Coronary artery (tissue), 2 donors: ENCODE measurements at regions not wholly inside any gene's neighbourhood (a gene's known extent, or its start where the extent isn't known, plus 50 kb on each side); places are given as distances from the start of the nearest gene placed in this dataset.
"Not testable (repeated sequence)": the region's sequence is repeated elsewhere in the genome, so short reads cannot be mapped to it uniquely, and the experiment has no call there.

Source experiments
- DNase-seq: peaks from one replicate; pipeline ENCODE4 v3.0.0-alpha.2; 2017; ENCODE audit warnings: low spot score
- H3K27ac ChIP-seq, 2 donors: fragments of 200-600 bp; sonication (generic); one replicate each; pipeline ENCODE4 v1.5.1; 2016 to 2019
- H3K4me3 ChIP-seq: fragments of 200-600 bp; sonication (generic); 2 replicates; pipeline ENCODE4 v1.5.1; 2016; ENCODE audit warnings: mild to moderate bottlenecking, moderate library complexity
- TF ChIP-seq, protein P1 (sequence below): fragments of 200-600 bp; sonication (generic); IDR thresholded peaks from one replicate; pipeline ENCODE4 v1.5.1; 2019; ENCODE audit warnings: antibody characterized with exemption

DNA sequence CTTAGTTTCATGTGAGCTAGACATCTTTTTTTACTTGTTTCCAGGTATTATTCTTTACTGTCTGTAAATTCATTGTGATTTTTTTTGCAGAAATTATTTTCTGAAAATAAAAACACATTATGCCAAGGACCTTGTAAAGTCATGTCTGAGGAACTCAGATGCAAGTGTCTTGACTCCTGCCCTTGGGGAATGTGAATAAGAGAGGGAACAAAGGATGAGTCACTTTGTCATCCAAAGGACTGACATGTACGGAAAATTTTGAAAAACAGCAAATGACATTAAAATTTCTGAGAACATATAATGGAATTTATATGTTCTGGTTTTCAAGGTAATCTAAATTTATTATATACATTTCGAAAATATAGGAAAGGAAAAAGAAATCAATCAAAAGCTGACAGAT lies 660.4 kb downstream of the CD109 start:
- DNase-seq = no peak
- no peak overlapping the region for H3K27ac ChIP-seq

DNA sequence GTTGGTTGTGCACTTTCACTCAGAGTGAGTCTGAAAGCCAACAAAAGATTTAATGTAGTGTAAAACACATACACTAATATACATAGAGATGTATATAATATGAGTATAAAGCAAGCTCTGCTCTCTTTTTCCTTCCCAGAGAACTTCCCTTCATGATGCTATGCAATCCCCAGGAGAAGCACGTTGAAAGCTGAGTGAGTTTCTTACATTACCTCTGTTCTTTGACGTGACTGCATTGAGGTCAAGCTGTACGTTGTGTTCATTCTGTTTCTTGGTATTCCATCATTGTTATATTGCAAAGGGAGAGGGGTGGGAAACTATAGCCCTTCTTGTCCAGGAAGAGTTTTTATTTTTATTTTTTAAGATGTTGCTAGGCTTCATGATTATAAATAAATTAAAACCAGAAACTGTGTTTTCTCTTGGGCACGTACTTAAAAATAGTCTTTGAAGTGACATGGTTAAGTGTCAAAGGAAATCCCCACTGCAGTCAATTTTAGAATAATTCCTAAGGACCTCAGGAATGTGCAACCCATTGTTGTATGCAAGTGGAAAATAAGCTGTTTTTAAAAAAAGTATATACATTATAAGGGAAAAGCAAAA lies 651.0 kb downstream of the CD109 start:
- TF ChIP-seq, protein P1, sequence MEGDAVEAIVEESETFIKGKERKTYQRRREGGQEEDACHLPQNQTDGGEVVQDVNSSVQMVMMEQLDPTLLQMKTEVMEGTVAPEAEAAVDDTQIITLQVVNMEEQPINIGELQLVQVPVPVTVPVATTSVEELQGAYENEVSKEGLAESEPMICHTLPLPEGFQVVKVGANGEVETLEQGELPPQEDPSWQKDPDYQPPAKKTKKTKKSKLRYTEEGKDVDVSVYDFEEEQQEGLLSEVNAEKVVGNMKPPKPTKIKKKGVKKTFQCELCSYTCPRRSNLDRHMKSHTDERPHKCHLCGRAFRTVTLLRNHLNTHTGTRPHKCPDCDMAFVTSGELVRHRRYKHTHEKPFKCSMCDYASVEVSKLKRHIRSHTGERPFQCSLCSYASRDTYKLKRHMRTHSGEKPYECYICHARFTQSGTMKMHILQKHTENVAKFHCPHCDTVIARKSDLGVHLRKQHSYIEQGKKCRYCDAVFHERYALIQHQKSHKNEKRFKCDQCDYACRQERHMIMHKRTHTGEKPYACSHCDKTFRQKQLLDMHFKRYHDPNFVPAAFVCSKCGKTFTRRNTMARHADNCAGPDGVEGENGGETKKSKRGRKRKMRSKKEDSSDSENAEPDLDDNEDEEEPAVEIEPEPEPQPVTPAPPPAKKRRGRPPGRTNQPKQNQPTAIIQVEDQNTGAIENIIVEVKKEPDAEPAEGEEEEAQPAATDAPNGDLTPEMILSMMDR = no peak
- Histone ChIP-seq H3K27ac (no peak overlapping the region), H3K4me3 (no peak overlapping the region)
- DNase-seq = no peak

More for the DNA sequence above, 660.4 kb downstream of the CD109 start:
- TF ChIP-seq, protein P1 = no peak
- H3K4me3 ChIP-seq = no peak overlapping the region

DNA sequence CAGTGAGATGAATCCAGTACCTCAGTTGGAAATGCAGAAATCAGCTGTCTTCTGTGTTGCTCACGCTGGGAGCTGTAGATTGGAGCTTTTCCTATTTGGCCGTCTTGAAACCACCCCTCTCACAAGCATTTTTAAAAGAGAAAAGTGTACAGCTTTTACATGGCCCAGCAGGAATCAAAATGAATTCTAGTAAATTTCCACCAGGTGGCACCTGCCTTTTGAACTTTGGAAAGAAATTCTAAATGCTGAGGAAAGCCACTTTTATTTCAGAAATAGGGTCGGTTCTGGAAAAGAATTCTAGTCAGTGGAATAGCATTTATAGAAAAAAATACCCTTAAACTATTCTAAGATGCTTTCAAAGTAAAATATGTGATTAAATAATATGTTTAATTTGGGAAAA lies 647.8 kb downstream of the CD109 start:
- no peak for DNase-seq
- TF ChIP-seq, protein P1 = no peak
- H3K27ac ChIP-seq = no peak overlapping the region
- no peak overlapping the region for H3K4me3 ChIP-seq

DNA sequence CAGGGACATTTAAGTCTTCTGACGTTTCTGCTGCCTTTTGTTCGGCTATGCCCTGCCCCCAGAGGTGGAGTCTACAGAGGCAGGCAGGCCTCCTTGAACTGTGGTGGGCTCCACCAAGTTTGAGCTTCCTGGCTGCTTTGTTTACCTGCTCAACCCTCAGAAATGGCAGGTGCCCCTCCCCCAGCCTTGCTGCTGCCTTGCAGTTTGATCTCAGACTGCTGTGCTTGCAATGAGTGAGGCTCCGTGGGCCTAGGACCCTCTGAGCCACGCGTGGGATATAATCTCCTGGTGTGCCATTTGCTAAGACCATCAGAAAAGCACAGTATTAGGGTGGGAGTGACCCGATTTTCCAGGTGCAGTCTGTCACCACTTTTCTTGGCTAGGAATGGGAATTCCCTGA lies 647.3 kb downstream of the CD109 start:
- H3K27ac ChIP-seq, H3K4me3 ChIP-seq, DNase-seq: not testable (repeated sequence)

DNA sequence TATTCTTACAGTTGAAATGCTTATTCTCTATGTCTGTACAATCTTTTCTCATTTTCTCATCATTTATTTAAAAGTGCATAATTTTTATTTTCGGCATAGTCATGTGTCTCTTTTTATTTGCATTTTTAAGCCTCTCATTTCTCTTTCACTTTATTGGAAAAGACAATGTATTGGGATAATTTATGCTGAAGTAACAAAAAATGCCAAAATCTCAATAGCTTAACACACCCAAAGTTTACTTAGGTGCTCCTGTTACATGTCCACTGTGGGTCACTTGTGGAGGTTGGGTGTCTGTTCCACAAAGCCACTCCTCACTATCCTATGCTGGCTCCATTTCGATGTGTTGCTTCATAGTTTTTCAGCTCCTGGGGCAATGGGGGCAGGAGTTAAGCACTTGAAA lies 638.7 kb downstream of the CD109 start:
- H3K4me3 ChIP-seq = no peak overlapping the region
- DNase-seq = no peak
- no peak overlapping the region for H3K27ac ChIP-seq
- TF ChIP-seq, protein P1 = no peak

DNA sequence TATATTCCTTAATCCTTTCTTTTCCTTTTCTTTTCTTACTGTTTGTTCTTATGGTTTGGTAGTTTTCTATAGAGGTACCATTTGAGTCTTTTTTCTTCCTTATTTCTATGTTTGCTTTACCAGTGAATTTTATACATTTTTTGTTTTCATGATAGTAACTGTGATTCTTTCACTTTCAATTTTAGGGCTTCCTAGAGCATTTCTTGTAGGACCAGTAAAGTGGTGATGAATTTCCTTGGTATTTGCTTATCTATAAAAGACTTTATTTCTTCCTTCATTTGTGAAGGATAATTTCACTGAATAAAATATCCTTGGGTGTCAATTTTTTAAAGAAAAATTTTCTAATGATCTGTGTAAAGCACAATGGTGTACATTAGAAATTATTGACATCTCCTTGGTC lies 637.4 kb downstream of the CD109 start:
- Histone ChIP-seq H3K4me3 (no peak overlapping the region), H3K27ac (no peak overlapping the region)
- TF ChIP-seq, protein P1 = no peak
- DNase-seq = no peak

DNA sequence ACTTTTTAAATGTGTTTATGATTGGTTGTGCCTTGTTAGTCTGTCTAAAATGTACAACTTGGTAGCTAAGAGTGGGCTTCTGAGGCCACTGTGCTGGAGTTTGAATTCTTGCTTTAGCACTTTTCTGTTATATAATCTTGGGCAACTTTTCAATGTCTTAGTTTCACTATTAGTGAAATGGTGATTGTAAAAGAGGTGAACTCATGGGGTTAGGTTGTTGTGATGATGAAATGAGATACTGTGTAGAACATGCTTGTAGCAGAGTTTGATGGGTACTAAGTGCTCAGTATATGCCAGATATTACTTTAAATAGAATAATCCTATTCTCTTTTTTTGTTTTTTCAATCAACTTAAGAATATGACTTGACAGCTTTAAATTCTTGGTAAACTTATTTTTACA lies 624.7 kb downstream of the CD109 start:
- TF ChIP-seq, protein P1 = no peak
- H3K27ac ChIP-seq = no peak overlapping the region

DNA sequence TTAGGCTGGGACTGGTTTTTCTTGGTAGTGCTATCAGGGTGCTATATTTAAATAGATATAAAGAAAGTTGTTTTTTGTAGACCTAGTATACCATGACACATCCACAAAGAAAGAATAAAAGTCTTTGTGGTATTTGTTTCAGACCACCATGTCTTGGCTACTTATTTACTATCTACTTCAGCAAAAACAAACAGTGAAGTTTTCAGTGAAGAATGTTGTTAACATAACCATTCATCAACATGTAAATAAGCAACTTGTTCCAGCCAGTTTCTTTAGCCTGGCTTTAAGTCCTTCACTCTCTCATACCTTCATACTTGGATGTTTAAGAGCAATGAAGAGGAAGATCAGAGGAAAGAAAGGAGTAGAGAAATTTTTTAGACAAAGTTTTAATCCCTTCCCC lies 624.1 kb downstream of the CD109 start:
- no peak overlapping the region for H3K27ac ChIP-seq
- TF ChIP-seq, protein P1 = no peak
- DNase-seq = no peak
- H3K4me3 ChIP-seq = no peak overlapping the region

More for the DNA sequence above, 624.7 kb downstream of the CD109 start:
- no peak overlapping the region for H3K4me3 ChIP-seq
- no peak for DNase-seq
